GM12878 (cell line): ENCODE measurements at regions not wholly inside any gene's neighbourhood (a gene's known extent, or its start where the extent isn't known, plus 50 kb on each side); places are given as distances from the start of the nearest gene placed in this dataset.

ENCODE experiments used
- ATAC-seq: fragments of 200-7000 bp; cut with Tn5 transposase; 3 replicates; pipeline ENCODE4 v1.9.1; 2020; ENCODE audit warnings: mild to moderate bottlenecking, moderate library complexity
- BruUV-seq: library from RNA; stranded (reverse); fragments of 400-500 nt; replicated peaks from 2 replicates; lab custom pipeline; 2021; lab: Mats Ljungman, UMichigan
- CTCF ChIA-PET: fragments of 300-600 bp; sonication (Branson Sonifier 250); formaldehyde crosslinking; extraction: SDS; loops from one replicate; lab custom pipeline; 2021; ENCODE audit warnings: inconsistent platforms; lab: Yijun Ruan, JAX
- POLR2A ChIA-PET: fragments of 350-600 bp; formaldehyde crosslinking; extraction: SDS; loops from one replicate; lab custom pipeline; 2021; ENCODE audit warnings: inconsistent platforms; lab: Charles Lee
- RAD21 ChIA-PET: fragments of 300-600 bp; sonication (Branson Sonifier 250); formaldehyde crosslinking; loops from one replicate; lab custom pipeline; 2023; ENCODE audit warnings: antibody characterized with exemption; ENCODE audit not compliant: unreplicated experiment; lab: Charles Lee
- SMC1A ChIA-PET: fragments of 300-600 bp; sonication (Branson Sonifier 250); formaldehyde crosslinking; loops from one replicate; lab custom pipeline; 2023; ENCODE audit not compliant: unreplicated experiment, uncharacterized antibody; lab: Charles Lee
- DNase-seq: peaks from one replicate; pipeline ENCODE4 v3.0.0-alpha.2; 2011; ENCODE audit warnings: low read depth, low spot score
- FAIRE-seq: peaks from 3 replicates; lab custom pipeline; 2011; peaks lifted over from hg19 to GRCh38; lab: Jason Lieb, UNC
- H2AFZ ChIP-seq: 2 replicates; pipeline ENCODE4 v1.6.0; 2011; ENCODE audit warnings: low read depth, low read length, control low read depth; ENCODE audit not compliant: control insufficient read depth
- H3K27ac ChIP-seq: 2 replicates; pipeline ENCODE4 v1.5.1; 2011; ENCODE audit warnings: control low read depth; ENCODE audit not compliant: control insufficient read depth, insufficient read depth
- H3K27me3 ChIP-seq, 2 experiments: replicated peaks in 1 of 2; 2 replicates each; pipeline versions ENCODE4 v1.6.0 to v1.6.1; 2011; ENCODE audit warnings: low read length in 1 of 2; ENCODE audit not compliant: control insufficient read depth in 2 of 2, insufficient read depth in 2 of 2
- H3K36me3 ChIP-seq, 2 experiments: 2 replicates each; pipeline ENCODE4 v1.5.1; 2011; ENCODE audit warnings: low read length in 1 of 2; ENCODE audit not compliant: control insufficient read depth in 2 of 2, insufficient read depth in 2 of 2
- H3K4me1 ChIP-seq: 2 replicates; pipeline ENCODE4 v1.6.1; 2011; ENCODE audit warnings: mild to moderate bottlenecking, low read length, moderate library complexity, mixed read lengths; ENCODE audit not compliant: control insufficient read depth, insufficient read depth
- H3K4me2 ChIP-seq: 2 replicates; pipeline ENCODE4 v1.6.0; 2011; ENCODE audit warnings: control low read depth; ENCODE audit not compliant: control insufficient read depth, insufficient read depth
- H3K4me3 ChIP-seq: fragments of 200-600 bp; sonication (generic); 2 replicates; pipeline ENCODE4 v1.5.1; 2016
- H3K79me2 ChIP-seq: 2 replicates; pipeline ENCODE4 v1.6.0; 2011; ENCODE audit warnings: low read length; ENCODE audit not compliant: control insufficient read depth, insufficient read depth
- H3K9ac ChIP-seq: 2 replicates; pipeline ENCODE4 v1.8.0; 2011; ENCODE audit warnings: low read length, control low read depth, mixed read lengths; ENCODE audit not compliant: control insufficient read depth, insufficient read depth
- H3K9me3 ChIP-seq: replicated peaks from 3 replicates; pipeline ENCODE4 v1.5.1; 2011; ENCODE audit warnings: mild to moderate bottlenecking, low read length; ENCODE audit not compliant: control insufficient read depth, insufficient read depth
- H4K20me1 ChIP-seq: 2 replicates; pipeline ENCODE4 v1.6.0; 2011; ENCODE audit not compliant: control insufficient read depth, insufficient read depth
- ATF3 ChIP-seq: IDR thresholded peaks from 2 replicates; pipeline ENCODE4 v1.6.1; 2011; ENCODE audit warnings: low read depth, mild to moderate bottlenecking, low read length, moderate library complexity, borderline replicate concordance; ENCODE audit errors: extremely low read depth
- CBFB ChIP-seq: IDR thresholded peaks from 2 replicates; pipeline ENCODE4 v1.6.1; 2016; ENCODE audit warnings: antibody characterized with exemption, low read depth
- CEBPB ChIP-seq, 2 experiments: fragments of 150-350 bp in 1 of 2; IDR thresholded peaks; 2 replicates each; pipeline ENCODE4 v1.6.1; 2012 to 2014; ENCODE audit warnings: low read depth in 2 of 2, low read length in 2 of 2, borderline replicate concordance in 1 of 2, inconsistent platforms in 1 of 2
- EED ChIP-seq: sonication (generic); IDR thresholded peaks from 2 replicates; pipeline ENCODE4 v1.6.1; 2016; ENCODE audit warnings: antibody characterized with exemption, low read depth
- HCFC1 ChIP-seq: fragments of 150-350 bp; IDR thresholded peaks from 2 replicates; pipeline ENCODE4 v1.6.1; 2014; ENCODE audit warnings: low read length
- HDAC2 ChIP-seq: fragments of 200-600 bp; sonication (generic); IDR thresholded peaks from 2 replicates; pipeline ENCODE4 v1.6.1; 2017
- JUND ChIP-seq: IDR thresholded peaks from 2 replicates; pipeline ENCODE4 v1.6.1; 2012; ENCODE audit warnings: low read depth, mild to moderate bottlenecking, low read length, improper control_type of control experiment, moderate library complexity
- KAT2A ChIP-seq: conservative IDR thresholded peaks from 2 replicates; pipeline ENCODE4 v1.6.1; 2011; ENCODE audit warnings: low read depth, low read length; ENCODE audit not compliant: control insufficient read depth
- MYC ChIP-seq: IDR thresholded peaks from 2 replicates; pipeline ENCODE4 v1.6.1; 2011; ENCODE audit warnings: mild to moderate bottlenecking, low read length, moderate library complexity, inconsistent platforms; ENCODE audit not compliant: insufficient read depth, insufficient replicate concordance, insufficient read length, severe bottlenecking
- ZNF207 ChIP-seq: fragments of 450-650 bp; IDR thresholded peaks from 2 replicates; pipeline ENCODE4 v1.6.1; 2014; ENCODE audit warnings: antibody characterized with exemption, mild to moderate bottlenecking, borderline replicate concordance
- ZNF622 ChIP-seq: fragments of 450-650 bp; IDR thresholded peaks from 2 replicates; pipeline ENCODE4 v1.6.1; 2017; ENCODE audit warnings: mild to moderate bottlenecking, inconsistent platforms
- ZZZ3 ChIP-seq: IDR thresholded peaks from 2 replicates; pipeline ENCODE4 v1.6.1; 2011; ENCODE audit warnings: low read depth; ENCODE audit not compliant: control insufficient read depth, insufficient read length
- WGBS: methylation state at CpG from one replicate; pipeline ENCODE4 v1.1.6; 2016; ENCODE audit warnings: low lambda C conversion rate; ENCODE audit not compliant: insufficient replicate concordance, insufficient coverage; ENCODE audit errors: missing lambda C conversion rate; 5-methylcytosine and 5-hydroxymethylcytosine counted together
- in situ Hi-C: fragments of 300-500 bp; cut with MboI; formaldehyde crosslinking; loops from 9 replicates; pipeline ENCODE4 v1.14.3; 2018; ENCODE audit warnings: mixed read lengths
- intact Hi-C: fragments of 100-400 bp; cut with micrococcal nuclease; formaldehyde crosslinking; loops from one replicate; pipeline ENCODE4 v1.14.2; 2022; ENCODE audit not compliant: unreplicated experiment
- TF ChIP-seq, protein P1 (sequence below): IDR thresholded peaks from 2 replicates; pipeline ENCODE4 v1.6.1; 2012; ENCODE audit warnings: low read depth, low read length, improper control_type of control experiment
- TF ChIP-seq, protein P2 (sequence below): fragments of 450-650 bp; IDR thresholded peaks from 2 replicates; pipeline ENCODE4 v1.6.1; 2016; ENCODE audit warnings: mild to moderate bottlenecking

DNA sequence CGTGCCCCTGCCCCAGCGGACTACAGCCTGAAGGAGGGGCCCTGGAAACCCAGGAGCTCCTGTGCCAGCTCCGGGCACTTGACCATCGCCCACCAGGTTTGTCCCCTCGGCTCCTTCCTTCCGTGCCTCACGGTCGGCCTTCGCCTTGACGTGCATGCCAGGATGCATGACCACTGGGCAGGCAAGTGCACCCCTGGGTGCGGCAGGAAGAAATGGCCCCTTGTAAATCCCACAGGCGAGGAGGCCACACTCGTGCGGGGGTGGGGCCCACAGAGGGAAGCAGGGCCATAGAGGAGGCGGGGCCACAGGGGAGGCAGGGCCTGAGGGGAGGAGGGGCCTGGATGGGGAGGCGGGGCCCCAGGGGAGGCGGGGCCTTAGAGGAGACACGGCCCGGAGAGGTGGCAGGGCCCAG, 81.7 kb downstream of the YTHDF1 start (continued):
- TF ChIP-seq HDAC2 (no peak), KAT2A (no peak), HCFC1 (no peak), MYC (no peak), JUND (no peak), ZNF622 (no peak)
- TF ChIP-seq, protein P1, sequence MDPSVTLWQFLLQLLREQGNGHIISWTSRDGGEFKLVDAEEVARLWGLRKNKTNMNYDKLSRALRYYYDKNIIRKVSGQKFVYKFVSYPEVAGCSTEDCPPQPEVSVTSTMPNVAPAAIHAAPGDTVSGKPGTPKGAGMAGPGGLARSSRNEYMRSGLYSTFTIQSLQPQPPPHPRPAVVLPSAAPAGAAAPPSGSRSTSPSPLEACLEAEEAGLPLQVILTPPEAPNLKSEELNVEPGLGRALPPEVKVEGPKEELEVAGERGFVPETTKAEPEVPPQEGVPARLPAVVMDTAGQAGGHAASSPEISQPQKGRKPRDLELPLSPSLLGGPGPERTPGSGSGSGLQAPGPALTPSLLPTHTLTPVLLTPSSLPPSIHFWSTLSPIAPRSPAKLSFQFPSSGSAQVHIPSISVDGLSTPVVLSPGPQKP: no peak

- no peak overlapping the region for H3K4me2 ChIP-seq
- H3K9ac ChIP-seq: no peak overlapping the region
- 72% methylated on average over 15 of the region's 15 CpGs for WGBS
- BruUV-seq: no TSS peak
- intact Hi-C loops: no loop called here
- FAIRE-seq (no peak), DNase-seq (no peak), ATAC-seq (no peak)
- H3K9me3 ChIP-seq: no peaks in the 10 kb centered on the region
- no peaks in the 10 kb centered on the region for H4K20me1 ChIP-seq
- H3K36me3 ChIP-seq: no peaks in the 10 kb centered on the region
- H3K4me1 ChIP-seq: no peaks in the 10 kb centered on the region
- TF ChIP-seq EED (no peak), ZZZ3 (no peak), CEBPB (IDR thresholded peaks at IDR 0.05; ENCODE audit: borderline replicate concordance in 1 of 2, low read depth in 2 of 2, low read length in 2 of 2) (no peak), ZNF207 (no peak), ATF3 (no peak), CBFB (no peak)
- TF ChIP-seq, protein P2, sequence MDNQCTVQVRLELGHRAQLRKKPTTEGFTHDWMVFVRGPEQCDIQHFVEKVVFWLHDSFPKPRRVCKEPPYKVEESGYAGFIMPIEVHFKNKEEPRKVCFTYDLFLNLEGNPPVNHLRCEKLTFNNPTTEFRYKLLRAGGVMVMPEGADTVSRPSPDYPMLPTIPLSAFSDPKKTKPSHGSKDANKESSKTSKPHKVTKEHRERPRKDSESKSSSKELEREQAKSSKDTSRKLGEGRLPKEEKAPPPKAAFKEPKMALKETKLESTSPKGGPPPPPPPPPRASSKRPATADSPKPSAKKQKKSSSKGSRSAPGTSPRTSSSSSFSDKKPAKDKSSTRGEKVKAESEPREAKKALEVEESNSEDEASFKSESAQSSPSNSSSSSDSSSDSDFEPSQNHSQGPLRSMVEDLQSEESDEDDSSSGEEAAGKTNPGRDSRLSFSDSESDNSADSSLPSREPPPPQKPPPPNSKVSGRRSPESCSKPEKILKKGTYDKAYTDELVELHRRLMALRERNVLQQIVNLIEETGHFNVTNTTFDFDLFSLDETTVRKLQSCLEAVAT: no peak
- POLR2A ChIA-PET: no interaction called here
- no peak overlapping the region for H3K4me3 ChIP-seq
- RAD21 ChIA-PET: no interaction called here
- no peaks in the 10 kb centered on the region; a peak in 2 of 4 replicates for H3K27me3 ChIP-seq
- SMC1A ChIA-PET: no interaction called here
- CTCF ChIA-PET: no interaction called here
- H3K79me2 ChIP-seq: no peaks in the 10 kb centered on the region
- no peak overlapping the region for H2AFZ ChIP-seq
- in situ Hi-C loops: no loop called here
- no peak overlapping the region for H3K27ac ChIP-seq
These were observed 82.3 kb downstream of the YTHDF1 start for GRCh38 chr20:63133481-63134091.
